Gastrocnemius medialis (tissue), 4 donors: ENCODE measurements at regions not wholly inside any gene's neighbourhood (a gene's known extent, or its start where the extent isn't known, plus 50 kb on each side); places are given as distances from the start of the nearest gene placed in this dataset.

ENCODE experiments used
- ATAC-seq, 2 donors: fragments of 150-250 bp; one replicate each; pipeline ENCODE4 v1.9.1; 2016
- DNase-seq, 2 donors: peaks; one replicate each; pipeline ENCODE4 v3.0.0-alpha.2; 2019
- H3K27ac ChIP-seq, 4 donors: fragments of 200-600 bp; sonication (generic); 1 replicate in 1 of 4; 2 replicates in 3 of 4; pipeline ENCODE4 v1.5.1; 2016 to 2018; ENCODE audit warnings: mild to moderate bottlenecking in 2 of 4, moderate library complexity in 1 of 4
- H3K27me3 ChIP-seq, 3 donors: fragments of 200-600 bp; sonication (generic) in 2 of 3; 1 replicate in 1 of 3; 2 replicates in 2 of 3; pipeline versions ENCODE4 v1.5.1 to v1.6.0; 2016 to 2019; ENCODE audit warnings: mild to moderate bottlenecking in 1 of 3, moderate library complexity in 1 of 3
- H3K36me3 ChIP-seq, 2 donors: fragments of 200-600 bp; sonication (generic) in 1 of 2; one replicate each; pipeline ENCODE4 v1.5.1; 2017 to 2018
- H3K4me1 ChIP-seq, 2 donors: fragments of 200-600 bp; sonication (generic) in 1 of 2; one replicate each; pipeline ENCODE4 v1.5.1; 2016 to 2017; ENCODE audit warnings: mild to moderate bottlenecking in 2 of 2
- H3K4me3 ChIP-seq, 4 donors: fragments of 200-600 bp; sonication (generic) in 3 of 4; 1 replicate in 1 of 4; 2 replicates in 3 of 4; pipeline ENCODE4 v1.5.1; 2016 to 2019; ENCODE audit warnings: mild to moderate bottlenecking in 2 of 4
- H3K9me3 ChIP-seq, 3 donors: fragments of 200-600 bp; sonication (generic) in 2 of 3; 1 replicate in 1 of 3; 2 replicates in 2 of 3; pipeline ENCODE4 v1.5.1; 2016 to 2019
- POLR2A ChIP-seq, 2 donors: fragments of 450-650 bp; IDR thresholded peaks; one replicate each; pipeline ENCODE4 v1.6.1; 2017; ENCODE audit warnings: antibody characterized with exemption in 2 of 2, mild to moderate bottlenecking in 2 of 2, moderate library complexity in 2 of 2
- in situ Hi-C, 4 donors: fragments of 200-750 bp; cut with MboI; loops; one replicate each; pipeline versions ENCODE4 v1.15.0 to v1.8.0; 2017; ENCODE audit warnings: low sequenced_read_pairs in 4 of 4
- intact Hi-C: fragments of 100-400 bp; cut with DNase I; formaldehyde crosslinking; loops from one replicate; pipeline ENCODE4 v1.15.1; 2023; ENCODE audit warnings: low total_unique reads
- TF ChIP-seq, protein P1 (sequence below), 5 experiments: fragments of 450-650 bp in 3 of 5; fragments of 200-600 bp in 2 of 5; sonication (generic) in 2 of 5; IDR thresholded peaks in 4 of 5; conservative IDR thresholded peaks in 1 of 5; 1 replicate in 4 of 5; 2 replicates in 1 of 5; pipeline ENCODE4 v1.5.1; 2016 to 2019; ENCODE audit warnings: antibody characterized with exemption in 5 of 5, mild to moderate bottlenecking in 3 of 5, moderate library complexity in 3 of 5

GRCh38 chrX:87045352-87045751 is 472.2 kb upstream of the KLHL4 start:
- Histone ChIP-seq H3K4me3 (no peak overlapping the region), H3K36me3 (no peaks in the 10 kb centered on the region), H3K27ac (no peak overlapping the region), H3K4me1 (no peaks in the 10 kb centered on the region), H3K9me3 (no peaks in the 10 kb centered on the region), H3K27me3 (no peaks in the 10 kb centered on the region)
- in situ Hi-C loops = no loop called here
- intact Hi-C loops = no loop called here
- DNase-seq (no peak), ATAC-seq (no peak)
- no peak for TF ChIP-seq POLR2A (IDR thresholded peaks at IDR 0.05)
- TF ChIP-seq, protein P1, sequence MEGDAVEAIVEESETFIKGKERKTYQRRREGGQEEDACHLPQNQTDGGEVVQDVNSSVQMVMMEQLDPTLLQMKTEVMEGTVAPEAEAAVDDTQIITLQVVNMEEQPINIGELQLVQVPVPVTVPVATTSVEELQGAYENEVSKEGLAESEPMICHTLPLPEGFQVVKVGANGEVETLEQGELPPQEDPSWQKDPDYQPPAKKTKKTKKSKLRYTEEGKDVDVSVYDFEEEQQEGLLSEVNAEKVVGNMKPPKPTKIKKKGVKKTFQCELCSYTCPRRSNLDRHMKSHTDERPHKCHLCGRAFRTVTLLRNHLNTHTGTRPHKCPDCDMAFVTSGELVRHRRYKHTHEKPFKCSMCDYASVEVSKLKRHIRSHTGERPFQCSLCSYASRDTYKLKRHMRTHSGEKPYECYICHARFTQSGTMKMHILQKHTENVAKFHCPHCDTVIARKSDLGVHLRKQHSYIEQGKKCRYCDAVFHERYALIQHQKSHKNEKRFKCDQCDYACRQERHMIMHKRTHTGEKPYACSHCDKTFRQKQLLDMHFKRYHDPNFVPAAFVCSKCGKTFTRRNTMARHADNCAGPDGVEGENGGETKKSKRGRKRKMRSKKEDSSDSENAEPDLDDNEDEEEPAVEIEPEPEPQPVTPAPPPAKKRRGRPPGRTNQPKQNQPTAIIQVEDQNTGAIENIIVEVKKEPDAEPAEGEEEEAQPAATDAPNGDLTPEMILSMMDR (IDR thresholded peaks at IDR 0.05 in 4 of 5, conservative IDR thresholded peaks at IDR 0.05 in 1 of 5) = no peak

DNA sequence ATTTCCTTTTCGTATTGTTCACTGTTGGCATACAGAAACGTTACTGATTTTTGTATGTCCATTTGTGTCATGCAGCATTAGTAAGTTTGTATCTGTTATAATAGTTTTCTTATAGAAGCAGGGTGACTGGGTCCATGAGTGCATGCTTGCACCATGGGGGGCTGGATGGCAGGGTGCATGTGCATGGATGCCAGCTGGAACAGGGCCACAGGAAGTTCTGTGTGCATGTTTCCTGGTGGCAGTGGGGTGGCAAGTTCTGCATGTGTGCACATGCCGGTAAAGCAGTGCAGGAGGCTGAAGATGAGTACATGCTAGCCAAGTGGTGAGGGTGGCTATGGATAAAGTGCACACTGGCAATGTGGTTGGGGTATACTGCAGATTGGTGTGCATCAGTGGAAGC is 468.0 kb upstream of the KLHL4 start:
- Histone ChIP-seq H3K4me3 (no peak overlapping the region), H3K36me3 (no peaks in the 10 kb centered on the region), H3K9me3 (no peaks in the 10 kb centered on the region), H3K27ac (no peak overlapping the region), H3K4me1 (no peaks in the 10 kb centered on the region), H3K27me3 (no peaks in the 10 kb centered on the region)
- in situ Hi-C loops = no loop called here
- ATAC-seq (no peak), DNase-seq (no peak)
- TF ChIP-seq POLR2A (IDR thresholded peaks at IDR 0.05) = no peak
- TF ChIP-seq, protein P1 (IDR thresholded peaks at IDR 0.05 in 4 of 5, conservative IDR thresholded peaks at IDR 0.05 in 1 of 5) = no peak
- intact Hi-C loops = no loop called here

- no peaks in the 10 kb centered on the region for H3K36me3 ChIP-seq
- peaks cover 0 to 2% (median 0%) of the 10 kb centered on the region in 3 donors for H3K27me3 ChIP-seq
- TF ChIP-seq, protein P1 (IDR thresholded peaks at IDR 0.05 in 4 of 5, conservative IDR thresholded peaks at IDR 0.05 in 1 of 5) = no peak
- no peak for TF ChIP-seq POLR2A (IDR thresholded peaks at IDR 0.05)
- H3K4me1 ChIP-seq = no peaks in the 10 kb centered on the region
- no peaks in the 10 kb centered on the region for H3K9me3 ChIP-seq
- in situ Hi-C loops = no loop called here
- no peak overlapping the region for H3K4me3 ChIP-seq
- intact Hi-C loops = no loop called here
- ATAC-seq (no peak), DNase-seq (no peak)
- no peak overlapping the region for H3K27ac ChIP-seq
Observed at GRCh38 chrX:87063642-87064041, 454.0 kb upstream of the KLHL4 start.

GRCh38 chrX:87064502-87064901 is 453.1 kb upstream of the KLHL4 start:
- intact Hi-C loops = no loop called here
- no peak for DNase-seq
- ATAC-seq = no peak

More at GRCh38 chrX:87064502-87064901, 453.1 kb upstream of the KLHL4 start:
- H3K9me3 ChIP-seq = no peaks in the 10 kb centered on the region
- H3K27me3 ChIP-seq = peaks cover 0 to 2% (median 0%) of the 10 kb centered on the region in 3 donors
- H3K27ac ChIP-seq = no peak overlapping the region
- no peak overlapping the region for H3K4me3 ChIP-seq
- in situ Hi-C loops = no loop called here
- H3K36me3 ChIP-seq = no peaks in the 10 kb centered on the region
- H3K4me1 ChIP-seq = no peaks in the 10 kb centered on the region
- TF ChIP-seq POLR2A (IDR thresholded peaks at IDR 0.05) = no peak
- TF ChIP-seq, protein P1 (IDR thresholded peaks at IDR 0.05 in 4 of 5, conservative IDR thresholded peaks at IDR 0.05 in 1 of 5) = no peak
